Nephron progenitor cell (in vitro differentiated cells): ENCODE measurements at regions not wholly inside any gene's neighbourhood (a gene's known extent, or its start where the extent isn't known, plus 50 kb on each side); places are given as distances from the start of the nearest gene placed in this dataset.

Experiments
- DNase-seq: peaks from one replicate; pipeline ENCODE4 v3.0.0; 2021
- H3K27ac Mint-ChIP-seq: 2 replicates; pipeline ENCODE4 v1.8.0; 2021; ENCODE audit warnings: mild to moderate bottlenecking, moderate library complexity, mixed read lengths
- H3K27me3 Mint-ChIP-seq: 2 replicates; pipeline ENCODE4 v1.8.0; 2021; ENCODE audit warnings: mild to moderate bottlenecking, low read depth, mixed read lengths; ENCODE audit not compliant: poor library complexity
- H3K36me3 Mint-ChIP-seq: 2 replicates; pipeline ENCODE4 v1.8.0; 2021; ENCODE audit warnings: low read depth, mixed read lengths
- H3K4me1 Mint-ChIP-seq: 2 replicates; pipeline ENCODE4 v1.8.0; 2021; ENCODE audit warnings: mixed read lengths
- H3K4me3 Mint-ChIP-seq: 2 replicates; pipeline ENCODE4 v1.8.0; 2021; ENCODE audit warnings: mild to moderate bottlenecking, moderate library complexity, mixed read lengths
- H3K9me3 Mint-ChIP-seq: 2 replicates; pipeline ENCODE4 v1.8.0; 2021; ENCODE audit warnings: mild to moderate bottlenecking, moderate library complexity, mixed read lengths
- CTCF ChIP-seq: fragments of 200-600 bp; sonication (generic); IDR thresholded peaks from 2 replicates; pipeline ENCODE4 v1.5.0; 2021; ENCODE audit warnings: antibody characterized with exemption

GRCh38 chr2:236762628-236763027 lies 193.0 kb downstream of the ACKR3 start:
- no peak for TF ChIP-seq CTCF
- H3K4me3 Mint-ChIP-seq = no peak overlapping the region
- no peak overlapping the region for H3K27ac Mint-ChIP-seq
- H3K9me3 Mint-ChIP-seq = peaks cover 20% of the 10 kb centered on the region
- no peak for DNase-seq
- H3K4me1 Mint-ChIP-seq = no peaks in the 10 kb centered on the region
- H3K27me3 Mint-ChIP-seq = peaks cover 6% of the 10 kb centered on the region
- H3K36me3 Mint-ChIP-seq = peaks cover 10% of the 10 kb centered on the region

GRCh38 chr2:236763857-236764256 lies 194.2 kb downstream of the ACKR3 start:
- DNase-seq = no peak
- Mint-ChIP-seq H3K9me3 (peaks cover 32% of the 10 kb centered on the region), H3K4me3 (no peak overlapping the region), H3K27ac (no peak overlapping the region), H3K36me3 (peaks cover 10% of the 10 kb centered on the region), H3K4me1 (peaks cover 4% of the 10 kb centered on the region), H3K27me3 (peaks cover 14% of the 10 kb centered on the region)
- TF ChIP-seq CTCF = no peak

GRCh38 chr2:236764716-236765115 lies 195.1 kb downstream of the ACKR3 start:
- H3K9me3 Mint-ChIP-seq = peaks cover 32% of the 10 kb centered on the region
- no peak for DNase-seq
- no peak for TF ChIP-seq CTCF
- peak overlapping the region; percentile 39 for H3K4me3 Mint-ChIP-seq
- H3K27ac Mint-ChIP-seq = no peak overlapping the region
- peaks cover 10% of the 10 kb centered on the region for H3K36me3 Mint-ChIP-seq
- peaks cover 11% of the 10 kb centered on the region for H3K4me1 Mint-ChIP-seq
- peaks cover 17% of the 10 kb centered on the region for H3K27me3 Mint-ChIP-seq

- TF ChIP-seq CTCF = no peak
- DNase-seq = no peak
- Mint-ChIP-seq H3K9me3 (peaks cover 32% of the 10 kb centered on the region), H3K4me1 (peaks cover 16% of the 10 kb centered on the region), H3K27me3 (peaks cover 14% of the 10 kb centered on the region), H3K36me3 (peaks cover 10% of the 10 kb centered on the region), H3K4me3 (no peak overlapping the region), H3K27ac (peak overlapping the region; percentile 7)
Measured at GRCh38 chr2:236765478-236765877, 195.9 kb downstream of the ACKR3 start.

GRCh38 chr2:236766850-236767249 lies 197.2 kb downstream of the ACKR3 start:
- DNase-seq = no peak
- Mint-ChIP-seq H3K9me3 (peaks cover 32% of the 10 kb centered on the region), H3K27me3 (peaks cover 18% of the 10 kb centered on the region), H3K4me1 (peaks cover 17% of the 10 kb centered on the region), H3K4me3 (no peak overlapping the region), H3K27ac (no peak overlapping the region), H3K36me3 (peaks cover 10% of the 10 kb centered on the region)
- TF ChIP-seq CTCF = no peak

- peaks cover 27% of the 10 kb centered on the region for H3K4me1 Mint-ChIP-seq
- no peak for DNase-seq
- H3K27ac Mint-ChIP-seq = no peak overlapping the region
- peaks cover 32% of the 10 kb centered on the region for H3K9me3 Mint-ChIP-seq
- TF ChIP-seq CTCF = no peak
- H3K36me3 Mint-ChIP-seq = peaks cover 10% of the 10 kb centered on the region
- no peak overlapping the region for H3K4me3 Mint-ChIP-seq
- peaks cover 19% of the 10 kb centered on the region for H3K27me3 Mint-ChIP-seq
Measured at GRCh38 chr2:236767941-236768340, 198.3 kb downstream of the ACKR3 start.
